T-helper 2 cell treated with Interferon-gamma antibody and Interleukin-4, amounts not matched to agents 5 μg/mL and 100 μg/mL, for 36 hours (primary cell): ENCODE measurements at regions not wholly inside any gene's neighbourhood (a gene's known extent, or its start where the extent isn't known, plus 50 kb on each side); places are given as distances from the start of the nearest gene placed in this dataset.
"Not testable (repeated sequence)": the region's sequence is repeated elsewhere in the genome, so short reads cannot be mapped to it uniquely, and the experiment has no call there.

Experiments used
- DNase-seq: peaks from one replicate; pipeline ENCODE4 v3.0.0; 2021; ENCODE audit warnings: low spot score
- H3K27ac Mint-ChIP-seq: one replicate; pipeline ENCODE4 v1.8.0; 2021; ENCODE audit warnings: mild to moderate bottlenecking, mixed read lengths
- H3K27me3 Mint-ChIP-seq: one replicate; pipeline ENCODE4 v1.8.0; 2021; ENCODE audit warnings: low read depth, mixed read lengths
- H3K36me3 Mint-ChIP-seq: one replicate; pipeline ENCODE4 v1.8.0; 2021; ENCODE audit warnings: low read depth, mixed read lengths
- H3K4me1 Mint-ChIP-seq: one replicate; pipeline ENCODE4 v1.8.0; 2021; ENCODE audit warnings: low read depth, mixed read lengths
- H3K4me3 Mint-ChIP-seq: one replicate; pipeline ENCODE4 v1.8.0; 2022; ENCODE audit warnings: mild to moderate bottlenecking, moderate library complexity, mixed read lengths
- H3K9me3 Mint-ChIP-seq: one replicate; pipeline ENCODE4 v1.8.0; 2021; ENCODE audit warnings: mixed read lengths

GRCh38 chr5:90208323-90208722, 201.2 kb downstream of the CETN3 start:
- not testable (repeated sequence) for H3K27ac Mint-ChIP-seq, H3K4me3 Mint-ChIP-seq, DNase-seq, H3K9me3 Mint-ChIP-seq, H3K36me3 Mint-ChIP-seq, H3K27me3 Mint-ChIP-seq, H3K4me1 Mint-ChIP-seq

GRCh38 chr5:90201923-90202322, 207.6 kb downstream of the CETN3 start:
- Mint-ChIP-seq H3K27ac (no peak overlapping the region), H3K4me1 (no peaks in the 10 kb centered on the region), H3K27me3 (no peaks in the 10 kb centered on the region), H3K4me3 (no peak overlapping the region), H3K9me3 (peaks cover 8% of the 10 kb centered on the region), H3K36me3 (no peaks in the 10 kb centered on the region)
- no peak for DNase-seq

DNA sequence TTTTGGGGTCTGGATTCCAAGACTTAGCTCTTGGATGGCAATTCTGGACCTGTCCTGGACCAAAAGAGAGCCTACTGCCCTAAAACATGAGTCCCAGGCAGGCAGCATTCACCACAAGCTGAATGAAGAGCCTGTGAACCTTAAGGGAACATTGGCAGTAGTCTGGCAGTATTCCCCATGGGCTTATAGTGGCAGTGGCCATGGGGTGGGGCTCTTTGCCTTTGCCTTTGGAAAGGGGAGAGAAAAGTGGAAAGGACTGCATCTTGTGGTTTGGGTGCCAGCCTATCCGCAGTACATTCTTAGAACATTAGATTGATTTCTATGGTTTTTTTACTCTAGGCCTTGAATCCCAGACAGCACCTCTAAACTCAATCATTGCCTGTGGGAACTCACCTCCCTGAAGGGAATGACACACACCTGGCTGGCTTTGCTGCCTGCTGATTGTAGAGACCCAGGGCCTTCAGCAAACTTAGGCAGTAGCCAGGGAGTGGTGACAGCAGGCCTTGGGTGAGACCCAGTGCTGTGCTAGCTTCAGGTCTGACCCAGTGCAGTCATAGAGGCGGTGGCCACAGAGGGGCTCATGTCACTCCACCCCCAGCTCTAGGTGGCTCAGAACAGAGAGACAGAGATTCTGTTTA, 216.3 kb downstream of the CETN3 start:
- Mint-ChIP-seq H3K4me3 (no peak overlapping the region), H3K4me1 (no peaks in the 10 kb centered on the region), H3K9me3 (no peaks in the 10 kb centered on the region), H3K27ac (no peak overlapping the region), H3K27me3 (no peaks in the 10 kb centered on the region), H3K36me3 (no peaks in the 10 kb centered on the region)
- DNase-seq, result no peak

DNA sequence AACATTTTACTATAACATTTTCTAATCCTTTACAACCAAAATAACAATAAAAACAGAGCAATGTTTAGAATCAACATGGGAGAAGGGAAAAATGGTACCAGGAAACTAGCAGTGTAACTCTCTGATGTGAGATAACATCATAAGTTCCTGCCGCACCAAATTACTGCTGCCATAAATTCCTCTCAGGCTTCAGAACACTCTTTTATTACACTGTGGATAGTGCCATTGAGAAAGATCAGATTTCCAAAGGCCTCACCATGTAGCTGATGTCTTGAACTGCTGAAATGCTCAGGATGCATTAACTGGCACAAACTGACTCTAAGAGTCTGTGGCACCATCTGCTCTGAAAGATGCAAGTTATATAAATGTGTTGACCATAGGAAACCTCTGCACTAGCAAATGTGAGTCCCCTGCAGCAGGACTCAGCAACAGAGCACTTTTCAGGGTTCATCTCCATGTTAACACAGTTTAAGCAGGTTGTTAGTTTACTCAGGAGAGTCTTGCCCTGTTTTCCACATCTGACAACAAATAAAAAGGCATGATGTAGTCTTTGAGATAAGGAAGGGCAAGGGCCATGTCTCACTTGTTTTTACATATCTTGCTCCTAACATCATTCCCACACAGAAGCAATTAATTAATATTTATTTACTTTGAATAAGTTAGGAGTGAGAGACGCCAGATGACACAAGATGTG, 218.1 kb downstream of the CETN3 start:
- H3K4me1 Mint-ChIP-seq, result no peaks in the 10 kb centered on the region
- H3K4me3 Mint-ChIP-seq, result no peak overlapping the region
- DNase-seq, result no peak
- H3K27me3 Mint-ChIP-seq, result no peaks in the 10 kb centered on the region
- H3K36me3 Mint-ChIP-seq, result no peaks in the 10 kb centered on the region
- H3K27ac Mint-ChIP-seq, result no peak overlapping the region
- no peaks in the 10 kb centered on the region for H3K9me3 Mint-ChIP-seq

- H3K9me3 Mint-ChIP-seq, result no peaks in the 10 kb centered on the region
- H3K27ac Mint-ChIP-seq, result no peak overlapping the region
- H3K4me1 Mint-ChIP-seq, result no peaks in the 10 kb centered on the region
- no peak overlapping the region for H3K4me3 Mint-ChIP-seq
- DNase-seq, result no peak
- no peaks in the 10 kb centered on the region for H3K36me3 Mint-ChIP-seq
- no peaks in the 10 kb centered on the region for H3K27me3 Mint-ChIP-seq
Measured at GRCh38 chr5:90185897-90186468, 223.6 kb downstream of the CETN3 start.

- Mint-ChIP-seq H3K4me1 (no peaks in the 10 kb centered on the region), H3K9me3 (no peaks in the 10 kb centered on the region), H3K4me3 (no peak overlapping the region), H3K27ac (no peak overlapping the region), H3K27me3 (no peaks in the 10 kb centered on the region), H3K36me3 (no peaks in the 10 kb centered on the region)
- DNase-seq, result no peak
Measured at GRCh38 chr5:90184764-90185163, 224.8 kb downstream of the CETN3 start.

GRCh38 chr5:90182726-90183125, 226.8 kb downstream of the CETN3 start:
- no peaks in the 10 kb centered on the region for H3K9me3 Mint-ChIP-seq
- no peaks in the 10 kb centered on the region for H3K27me3 Mint-ChIP-seq
- no peaks in the 10 kb centered on the region for H3K36me3 Mint-ChIP-seq
- H3K4me3 Mint-ChIP-seq, result no peak overlapping the region
- no peak overlapping the region for H3K27ac Mint-ChIP-seq
- DNase-seq, result no peak
- no peaks in the 10 kb centered on the region for H3K4me1 Mint-ChIP-seq

DNA sequence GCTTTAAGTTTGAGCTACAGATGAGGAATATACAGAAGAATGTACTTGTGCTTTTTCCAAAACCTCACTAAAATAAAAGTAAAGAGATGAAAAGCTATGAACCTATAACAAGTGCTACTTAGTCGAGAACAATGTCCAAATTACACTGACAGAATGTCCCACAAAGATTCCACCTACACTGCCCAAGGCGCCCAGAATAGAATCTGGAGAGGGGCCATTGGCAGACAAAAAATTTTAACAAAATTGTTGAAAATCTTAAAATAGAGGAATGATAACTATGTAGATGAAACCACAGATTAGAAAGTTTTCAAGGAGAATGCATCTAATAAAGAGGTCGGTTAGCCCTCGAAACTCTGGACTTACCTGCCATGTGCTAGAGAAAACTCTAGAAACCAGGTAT, 235.3 kb downstream of the CETN3 start:
- peaks cover 4% of the 10 kb centered on the region for H3K9me3 Mint-ChIP-seq
- no peak overlapping the region for H3K4me3 Mint-ChIP-seq
- no peak overlapping the region for H3K27ac Mint-ChIP-seq
- no peaks in the 10 kb centered on the region for H3K36me3 Mint-ChIP-seq
- DNase-seq, result no peak
- H3K27me3 Mint-ChIP-seq, result no peaks in the 10 kb centered on the region
- no peaks in the 10 kb centered on the region for H3K4me1 Mint-ChIP-seq

GRCh38 chr5:90173299-90174030, 236.1 kb downstream of the CETN3 start:
- no peaks in the 10 kb centered on the region for H3K36me3 Mint-ChIP-seq
- peaks cover 4% of the 10 kb centered on the region for H3K9me3 Mint-ChIP-seq
- H3K27me3 Mint-ChIP-seq, result no peaks in the 10 kb centered on the region
- H3K4me3 Mint-ChIP-seq, result no peak overlapping the region
- no peak for DNase-seq
- H3K27ac Mint-ChIP-seq, result no peak overlapping the region
- no peaks in the 10 kb centered on the region for H3K4me1 Mint-ChIP-seq

GRCh38 chr5:90171466-90171865, 238.1 kb downstream of the CETN3 start:
- Mint-ChIP-seq H3K4me3 (no peak overlapping the region), H3K27ac (no peak overlapping the region), H3K4me1 (no peaks in the 10 kb centered on the region), H3K9me3 (no peaks in the 10 kb centered on the region), H3K27me3 (no peaks in the 10 kb centered on the region), H3K36me3 (no peaks in the 10 kb centered on the region)
- DNase-seq, result no peak

DNA sequence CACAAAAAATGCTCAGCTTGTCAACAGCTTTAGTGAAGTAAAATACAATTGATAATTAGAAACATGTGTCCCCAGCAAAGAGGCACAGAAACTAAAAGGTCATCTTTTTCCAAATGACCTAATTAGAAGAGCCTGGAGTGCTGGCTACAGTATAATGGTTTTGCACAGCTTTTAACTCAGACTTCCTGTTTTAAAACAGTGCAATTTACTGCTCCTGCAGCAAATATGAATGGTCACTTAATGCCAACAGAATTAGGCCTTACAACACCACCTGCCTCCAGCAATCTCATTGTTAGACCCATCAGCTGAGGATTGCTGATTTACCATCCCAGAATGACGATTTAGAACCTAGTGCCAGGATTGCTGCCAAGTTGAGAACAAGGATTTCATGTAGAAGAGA, 239.3 kb downstream of the CETN3 start:
- no peak overlapping the region for H3K27ac Mint-ChIP-seq
- DNase-seq, result no peak
- H3K36me3 Mint-ChIP-seq, result no peaks in the 10 kb centered on the region
- no peaks in the 10 kb centered on the region for H3K9me3 Mint-ChIP-seq
- no peaks in the 10 kb centered on the region for H3K4me1 Mint-ChIP-seq
- H3K27me3 Mint-ChIP-seq, result no peaks in the 10 kb centered on the region
- H3K4me3 Mint-ChIP-seq, result no peak overlapping the region

DNA sequence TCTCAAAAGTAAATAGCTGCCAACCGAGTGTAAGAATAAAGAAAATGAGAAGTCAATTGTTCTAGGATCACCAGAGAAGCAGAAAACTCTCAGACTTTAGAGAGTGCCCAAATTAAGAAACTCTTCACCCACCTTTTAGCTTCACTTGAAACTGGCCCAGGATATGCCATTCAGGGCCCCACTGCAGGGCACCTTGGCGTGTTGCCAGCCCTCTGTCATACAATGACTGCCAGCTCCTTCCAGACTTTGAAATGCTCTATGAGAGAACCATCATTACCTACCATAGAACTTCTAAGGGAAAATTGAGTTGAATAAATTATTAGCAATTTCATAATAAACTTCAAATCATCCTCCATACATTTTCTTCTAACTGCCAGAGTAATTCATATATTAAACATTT, 240.5 kb downstream of the CETN3 start:
- Mint-ChIP-seq H3K4me1 (no peaks in the 10 kb centered on the region), H3K36me3 (no peaks in the 10 kb centered on the region), H3K27ac (no peak overlapping the region), H3K9me3 (no peaks in the 10 kb centered on the region), H3K27me3 (no peaks in the 10 kb centered on the region), H3K4me3 (no peak overlapping the region)
- no peak for DNase-seq

DNA sequence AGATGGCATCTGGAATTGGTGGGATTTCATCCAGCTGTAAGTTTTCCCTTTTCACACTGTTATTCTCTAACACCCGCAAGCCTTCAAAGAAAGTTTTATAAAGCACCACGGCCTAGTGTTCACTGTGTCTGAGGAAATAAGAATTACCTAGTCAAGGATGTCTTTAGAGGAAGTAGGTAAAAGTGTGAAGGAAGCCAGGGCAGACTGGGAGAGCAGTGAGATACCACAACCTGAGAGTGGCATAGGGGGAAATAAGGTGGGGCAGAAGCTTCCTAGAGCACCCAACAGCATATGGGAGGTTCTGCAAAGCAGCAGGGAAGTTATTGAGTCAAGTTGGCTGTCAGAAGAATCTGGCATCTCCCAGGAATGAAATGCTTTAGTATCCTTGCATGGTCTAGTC, 241.2 kb downstream of the CETN3 start:
- Mint-ChIP-seq H3K36me3 (no peaks in the 10 kb centered on the region), H3K4me3 (no peak overlapping the region), H3K27me3 (no peaks in the 10 kb centered on the region), H3K27ac (no peak overlapping the region), H3K9me3 (no peaks in the 10 kb centered on the region), H3K4me1 (no peaks in the 10 kb centered on the region)
- DNase-seq, result no peak

GRCh38 chr5:90166816-90167215, 242.7 kb downstream of the CETN3 start:
- Mint-ChIP-seq H3K4me3 (no peak overlapping the region), H3K36me3 (no peaks in the 10 kb centered on the region), H3K27ac (no peak overlapping the region), H3K9me3 (no peaks in the 10 kb centered on the region), H3K27me3 (no peaks in the 10 kb centered on the region), H3K4me1 (no peaks in the 10 kb centered on the region)
- DNase-seq, result no peak
